GM18498 (cell line): ENCODE measurements at regions not wholly inside any gene's neighbourhood (a gene's known extent, or its start where the extent isn't known, plus 50 kb on each side); places are given as distances from the start of the nearest gene placed in this dataset.
"Not testable (repeated sequence)": the region's sequence is repeated elsewhere in the genome, so short reads cannot be mapped to it uniquely, and the experiment has no call there.

ENCODE experiments used
- ATAC-seq: cut with Tn5 transposase; IDR thresholded peaks from one replicate; pipeline ENCODE4 v1.9.1; 2021; ENCODE audit warnings: mild to moderate bottlenecking, moderate library complexity; ENCODE audit not compliant: unreplicated experiment

- not testable (repeated sequence) for ATAC-seq
Measured at GRCh38 chr4:138860357-138860756, 155.2 kb upstream of the NOCT start.

GRCh38 chr4:138859254-138859653 is 156.3 kb upstream of the NOCT start:
- ATAC-seq = no peak

GRCh38 chr4:138858419-138858818 is 157.2 kb upstream of the NOCT start:
- ATAC-seq = no peak

- ATAC-seq = no peak
Measured at GRCh38 chr4:138857416-138857815, 158.2 kb upstream of the NOCT start.

GRCh38 chr4:138852681-138853080 is 162.9 kb upstream of the NOCT start:
- ATAC-seq = no peak

- ATAC-seq = no peak
Measured at GRCh38 chr4:138851391-138852335, 163.9 kb upstream of the NOCT start.

- no peak for ATAC-seq
Measured at GRCh38 chr4:138845664-138846063, 169.9 kb upstream of the NOCT start.

- ATAC-seq = no peak
Measured at GRCh38 chr4:138845054-138845453, 170.5 kb upstream of the NOCT start.

GRCh38 chr4:138843616-138844015 is 172.0 kb upstream of the NOCT start:
- ATAC-seq = no peak

- ATAC-seq = no peak
Measured at GRCh38 chr4:138841343-138841742, 174.2 kb upstream of the NOCT start.

GRCh38 chr4:138838251-138838650 is 177.3 kb upstream of the NOCT start:
- ATAC-seq = no peak

GRCh38 chr4:138835832-138836533 is 179.6 kb upstream of the NOCT start:
- ATAC-seq = no peak

- ATAC-seq = peak; percentile 63
Measured at GRCh38 chr4:138833974-138834373, 181.6 kb upstream of the NOCT start.

GRCh38 chr4:138832563-138832962 is 183.0 kb upstream of the NOCT start:
- no peak for ATAC-seq

- ATAC-seq = no peak
Measured at GRCh38 chr4:138831948-138832347, 183.6 kb upstream of the NOCT start.

- ATAC-seq = no peak
Measured at GRCh38 chr4:138828926-138829325, 186.7 kb upstream of the NOCT start.

GRCh38 chr4:138826754-138827153 is 188.8 kb upstream of the NOCT start:
- no peak for ATAC-seq

GRCh38 chr4:138826322-138826721 is 189.3 kb upstream of the NOCT start:
- no peak for ATAC-seq

- no peak for ATAC-seq
Measured at GRCh38 chr4:138821331-138821730, 194.2 kb upstream of the NOCT start.

GRCh38 chr4:138816875-138817274 is 198.7 kb upstream of the NOCT start:
- ATAC-seq = no peak

- ATAC-seq = no peak
Measured at GRCh38 chr4:138815811-138816210, 199.8 kb upstream of the NOCT start.

GRCh38 chr4:138805736-138806135 is 209.8 kb upstream of the NOCT start:
- ATAC-seq = no peak
